ENCODE measurements at regions not wholly inside any gene's neighbourhood (a gene's known extent, or its start where the extent isn't known, plus 50 kb on each side); places are given as distances from the start of the nearest gene placed in this dataset.

DNA sequence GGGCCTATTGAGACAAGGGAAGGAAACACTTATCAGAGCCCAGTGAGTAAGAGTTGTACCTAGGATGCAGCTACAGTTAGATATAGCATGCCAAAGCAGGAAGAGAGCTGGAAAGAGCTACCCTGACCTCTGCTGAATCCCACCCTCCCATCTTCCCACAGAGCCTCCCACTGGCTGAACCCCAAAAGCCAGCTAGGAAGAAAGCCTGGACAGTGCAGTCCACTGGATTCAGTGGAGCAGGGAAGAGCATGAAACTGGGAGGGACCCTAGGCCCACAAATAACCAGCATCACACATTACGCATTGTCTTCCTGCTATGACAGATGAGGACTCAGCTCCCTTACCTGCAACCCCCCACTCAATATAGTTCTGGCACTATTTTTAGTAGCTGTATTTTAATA lies 81.5 kb upstream of the AKAP13 start:
- H3K27me3 ChIP-seq: no peaks in the 10 kb centered on the region
- no peaks in the 10 kb centered on the region for H3K36me3 ChIP-seq
- no peak for DNase-seq
- H3K4me1 ChIP-seq: peaks cover 4 to 6% of the 10 kb centered on the region in 2 donors
- TF ChIP-seq POLR2A (IDR thresholded peaks at IDR 0.05): no peak
- TF ChIP-seq, protein P1, sequence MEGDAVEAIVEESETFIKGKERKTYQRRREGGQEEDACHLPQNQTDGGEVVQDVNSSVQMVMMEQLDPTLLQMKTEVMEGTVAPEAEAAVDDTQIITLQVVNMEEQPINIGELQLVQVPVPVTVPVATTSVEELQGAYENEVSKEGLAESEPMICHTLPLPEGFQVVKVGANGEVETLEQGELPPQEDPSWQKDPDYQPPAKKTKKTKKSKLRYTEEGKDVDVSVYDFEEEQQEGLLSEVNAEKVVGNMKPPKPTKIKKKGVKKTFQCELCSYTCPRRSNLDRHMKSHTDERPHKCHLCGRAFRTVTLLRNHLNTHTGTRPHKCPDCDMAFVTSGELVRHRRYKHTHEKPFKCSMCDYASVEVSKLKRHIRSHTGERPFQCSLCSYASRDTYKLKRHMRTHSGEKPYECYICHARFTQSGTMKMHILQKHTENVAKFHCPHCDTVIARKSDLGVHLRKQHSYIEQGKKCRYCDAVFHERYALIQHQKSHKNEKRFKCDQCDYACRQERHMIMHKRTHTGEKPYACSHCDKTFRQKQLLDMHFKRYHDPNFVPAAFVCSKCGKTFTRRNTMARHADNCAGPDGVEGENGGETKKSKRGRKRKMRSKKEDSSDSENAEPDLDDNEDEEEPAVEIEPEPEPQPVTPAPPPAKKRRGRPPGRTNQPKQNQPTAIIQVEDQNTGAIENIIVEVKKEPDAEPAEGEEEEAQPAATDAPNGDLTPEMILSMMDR (IDR thresholded peaks at IDR 0.05): no peak
- intact Hi-C loops (cut with DNase I): loop anchor here (10.0 kb wide), 3 partner anchors 116 to 536 kb away; no protein-coding TSS in a partner anchor
- H3K27ac ChIP-seq: no peak overlapping the region
- no peaks in the 10 kb centered on the region for H3K9me3 ChIP-seq
- 92 to 100% methylated on average over 1 of the region's 1 CpG for WGBS, 2 donors
- H3K4me3 ChIP-seq (replicated peaks in 1 of 3): no peak overlapping the region

DNA sequence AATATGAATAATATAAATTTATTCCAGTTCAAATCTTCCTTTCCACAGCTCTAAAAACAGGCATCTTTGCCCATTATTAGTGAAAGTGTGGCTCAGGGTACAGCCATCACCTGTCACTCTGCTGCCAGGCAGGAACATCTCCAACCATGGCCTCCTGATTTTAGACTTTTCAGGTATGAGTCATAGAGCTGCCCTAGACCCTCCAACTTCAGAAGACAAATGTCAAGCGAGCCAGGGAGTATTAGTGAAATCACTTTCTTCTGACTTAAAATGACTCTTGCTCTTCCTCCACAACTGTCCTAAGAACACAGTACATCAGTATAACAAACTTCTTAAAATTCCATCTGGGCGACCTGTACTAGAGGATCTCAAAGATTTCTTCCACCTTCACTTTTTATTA lies 78.1 kb upstream of the AKAP13 start:
- Histone ChIP-seq H3K4me3 (replicated peaks in 1 of 3) (no peak overlapping the region), H3K27me3 (no peaks in the 10 kb centered on the region), H3K27ac (no peak overlapping the region), H3K9me3 (no peaks in the 10 kb centered on the region), H3K36me3 (no peaks in the 10 kb centered on the region), H3K4me1 (peaks cover 0 to under 1% of the 10 kb centered on the region in 2 donors)
- TF ChIP-seq, protein P1 (IDR thresholded peaks at IDR 0.05): no peak
- TF ChIP-seq POLR2A (IDR thresholded peaks at IDR 0.05): no peak
- intact Hi-C loops (cut with DNase I): no loop called here
- 73 to 89% methylated on average over 2 of the region's 2 CpGs for WGBS, 2 donors
- no peak for DNase-seq

DNA sequence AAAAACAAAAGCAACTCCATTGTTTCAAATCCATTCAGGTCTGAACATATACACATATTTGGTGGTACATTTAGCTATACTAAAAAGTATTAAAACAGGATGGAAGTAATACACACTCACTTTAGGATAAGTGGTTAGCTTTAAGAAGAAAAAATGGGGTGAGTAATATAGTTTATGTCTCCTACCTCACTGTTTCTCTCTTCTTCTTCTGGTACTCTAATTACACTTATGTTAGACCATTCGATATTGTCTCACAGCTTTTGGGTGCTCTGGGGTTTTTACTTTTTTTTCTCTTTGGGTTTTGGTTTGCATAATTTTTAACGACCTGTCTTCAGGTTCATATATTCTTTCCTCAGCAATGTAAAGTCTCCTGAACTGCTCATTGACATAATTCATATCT lies 75.4 kb upstream of the AKAP13 start:
- Histone ChIP-seq H3K4me3 (replicated peaks in 1 of 3) (no peak overlapping the region), H3K9me3 (no peaks in the 10 kb centered on the region), H3K27me3 (no peaks in the 10 kb centered on the region), H3K27ac (no peak overlapping the region), H3K36me3 (no peaks in the 10 kb centered on the region), H3K4me1 (no peaks in the 10 kb centered on the region)
- DNase-seq: no peak
- TF ChIP-seq, protein P1 (IDR thresholded peaks at IDR 0.05): no peak
- no peak for TF ChIP-seq POLR2A (IDR thresholded peaks at IDR 0.05)
- 90 to 93% methylated on average over 2 of the region's 2 CpGs for WGBS, 2 donors
- intact Hi-C loops (cut with DNase I): no loop called here

DNA sequence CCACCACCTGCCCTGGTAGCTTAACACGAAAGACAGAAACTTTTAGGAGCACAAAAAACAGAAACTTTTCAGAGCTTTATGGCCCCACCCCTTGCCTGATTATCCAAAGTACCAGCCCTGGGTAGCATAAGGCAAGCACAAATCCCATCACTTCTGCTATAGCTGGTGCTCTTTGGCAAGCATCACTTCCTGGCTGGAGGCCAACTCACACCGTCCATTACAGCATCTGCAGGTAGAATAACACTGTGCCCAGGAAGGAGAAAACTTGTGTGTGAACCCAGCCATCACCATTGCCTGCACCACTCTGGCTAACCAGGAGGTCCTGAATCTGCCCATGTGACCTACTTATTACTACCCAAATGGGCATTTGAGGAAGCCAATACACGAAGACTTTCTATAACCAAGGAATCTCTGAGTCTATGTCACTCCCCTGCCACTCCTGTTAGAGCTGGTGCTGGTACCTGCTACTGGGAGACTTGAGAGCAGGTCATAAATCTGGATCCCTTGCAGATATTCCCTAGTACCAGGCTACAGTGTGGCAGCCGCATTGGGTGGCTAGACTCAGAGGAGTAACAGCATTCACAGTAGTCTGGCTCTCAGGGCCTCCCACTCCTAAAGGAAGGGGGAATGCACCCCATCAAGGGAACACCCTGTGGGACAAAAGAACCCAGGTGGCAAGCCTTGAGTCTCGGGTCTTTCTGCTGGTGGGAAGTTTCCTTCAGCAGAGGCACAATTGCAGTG lies 73.3 kb upstream of the AKAP13 start:
- Histone ChIP-seq H3K36me3 (no peaks in the 10 kb centered on the region), H3K4me3 (replicated peaks in 1 of 3) (no peak overlapping the region), H3K27me3 (no peaks in the 10 kb centered on the region), H3K4me1 (peaks cover 0 to 1% of the 10 kb centered on the region in 2 donors), H3K9me3 (no peaks in the 10 kb centered on the region), H3K27ac (no peak overlapping the region)
- intact Hi-C loops (cut with DNase I): no loop called here
- TF ChIP-seq, protein P1 (IDR thresholded peaks at IDR 0.05): no peak
- no peak for TF ChIP-seq POLR2A (IDR thresholded peaks at IDR 0.05)
- 67 to 78% methylated on average over 5 of the region's 5 CpGs for WGBS, 2 donors
- peak; percentile 36 to 37 for DNase-seq

DNA sequence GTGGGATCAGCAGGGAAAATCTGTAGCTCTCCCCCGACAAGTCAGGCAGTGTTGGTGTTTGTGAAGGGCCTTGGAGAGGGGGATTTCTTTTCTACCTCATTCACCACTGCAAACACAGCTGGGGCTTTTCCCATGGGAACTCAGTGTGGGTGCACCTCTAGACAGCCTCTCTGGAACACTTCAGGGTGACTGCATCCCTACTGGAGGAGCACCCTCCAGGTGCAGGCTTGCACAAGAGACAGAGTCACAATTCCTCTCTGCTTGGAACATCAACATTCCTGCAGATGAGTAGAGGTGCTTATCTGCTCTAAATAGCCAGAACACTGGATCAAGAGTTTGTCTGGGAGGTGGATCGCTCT lies 72.7 kb upstream of the AKAP13 start:
- intact Hi-C loops (cut with DNase I): no loop called here
- H3K9me3 ChIP-seq: no peaks in the 10 kb centered on the region
- 87 to 88% methylated on average over 2 of the region's 2 CpGs for WGBS, 2 donors
- no peak overlapping the region for H3K27ac ChIP-seq
- DNase-seq: no peak
- H3K4me1 ChIP-seq: peaks cover 0 to 7% of the 10 kb centered on the region in 2 donors
- H3K4me3 ChIP-seq (replicated peaks in 1 of 3): no peak overlapping the region
- TF ChIP-seq, protein P1 (IDR thresholded peaks at IDR 0.05): no peak
- TF ChIP-seq POLR2A (IDR thresholded peaks at IDR 0.05): no peak
- H3K36me3 ChIP-seq: no peaks in the 10 kb centered on the region
- H3K27me3 ChIP-seq: no peaks in the 10 kb centered on the region

Measured in thyroid gland (tissue), 4 donors.